Type B pancreatic cell (in vitro differentiated cells): ENCODE measurements at regions not wholly inside any gene's neighbourhood (a gene's known extent, or its start where the extent isn't known, plus 50 kb on each side); places are given as distances from the start of the nearest gene placed in this dataset.
A peak's percentile ranks its signal among the peaks of the same experiment; 100 is the strongest.

Experiments used
- DNase-seq: peaks from one replicate; pipeline ENCODE4 v3.0.0; 2021; ENCODE audit warnings: mixed read lengths; ENCODE audit not compliant: unreplicated experiment; ENCODE audit errors: extremely low spot score
- H3K27ac Mint-ChIP-seq: 2 replicates; pipeline ENCODE4 v1.8.0; 2021; ENCODE audit warnings: mild to moderate bottlenecking, mixed read lengths
- H3K27me3 Mint-ChIP-seq: 2 replicates; pipeline ENCODE4 v1.8.0; 2021; ENCODE audit warnings: mixed read lengths
- H3K36me3 Mint-ChIP-seq: 2 replicates; pipeline ENCODE4 v1.8.0; 2021; ENCODE audit warnings: mixed read lengths
- H3K4me1 Mint-ChIP-seq: one replicate; pipeline ENCODE4 v1.8.0; 2021; ENCODE audit warnings: mixed read lengths; ENCODE audit not compliant: unreplicated experiment
- H3K4me3 Mint-ChIP-seq: 2 replicates; pipeline ENCODE4 v1.8.0; 2021; ENCODE audit warnings: mild to moderate bottlenecking, mixed read lengths
- H3K9me3 Mint-ChIP-seq: 2 replicates; pipeline ENCODE4 v1.8.0; 2021; ENCODE audit warnings: mixed read lengths
- CTCF ChIP-seq: fragments of 200-600 bp; sonication (generic); conservative IDR thresholded peaks from 2 replicates; pipeline ENCODE4 v1.5.0; 2021; ENCODE audit warnings: antibody characterized with exemption, mild to moderate bottlenecking

GRCh38 chr3:46120983-46121382 lies 87.1 kb downstream of the CCR1 start:
- DNase-seq, result no peak
- Mint-ChIP-seq H3K27ac (no peak overlapping the region), H3K27me3 (no peaks in the 10 kb centered on the region), H3K4me3 (no peak overlapping the region), H3K36me3 (no peaks in the 10 kb centered on the region), H3K4me1 (peaks cover 15% of the 10 kb centered on the region), H3K9me3 (no peaks in the 10 kb centered on the region)
- no peak for TF ChIP-seq CTCF

- Mint-ChIP-seq H3K27ac (no peak overlapping the region), H3K27me3 (no peaks in the 10 kb centered on the region), H3K9me3 (peaks cover 3% of the 10 kb centered on the region), H3K4me1 (peaks cover 18% of the 10 kb centered on the region), H3K36me3 (no peaks in the 10 kb centered on the region), H3K4me3 (no peak overlapping the region)
- TF ChIP-seq CTCF, result no peak
- no peak for DNase-seq
These were observed 88.2 kb downstream of the CCR1 start for GRCh38 chr3:46119709-46120498.

GRCh38 chr3:46119253-46119652 lies 88.9 kb downstream of the CCR1 start:
- Mint-ChIP-seq H3K4me3 (no peak overlapping the region), H3K27me3 (no peaks in the 10 kb centered on the region), H3K36me3 (peaks cover 6% of the 10 kb centered on the region), H3K27ac (no peak overlapping the region), H3K9me3 (peaks cover 9% of the 10 kb centered on the region), H3K4me1 (peaks cover 21% of the 10 kb centered on the region)
- no peak for DNase-seq
- TF ChIP-seq CTCF, result no peak

- H3K27me3 Mint-ChIP-seq, result no peaks in the 10 kb centered on the region
- DNase-seq, result no peak
- H3K9me3 Mint-ChIP-seq, result peaks cover 17% of the 10 kb centered on the region
- H3K4me3 Mint-ChIP-seq, result no peak overlapping the region
- peak overlapping the region; percentile 61 for H3K27ac Mint-ChIP-seq
- peaks cover 22% of the 10 kb centered on the region for H3K4me1 Mint-ChIP-seq
- no peak for TF ChIP-seq CTCF
- H3K36me3 Mint-ChIP-seq, result peaks cover 10% of the 10 kb centered on the region
These were observed 89.7 kb upstream of the XCR1 start for GRCh38 chr3:46116996-46117395.

GRCh38 chr3:46114323-46114988 lies 87.2 kb upstream of the XCR1 start:
- peaks cover 21% of the 10 kb centered on the region for H3K9me3 Mint-ChIP-seq
- DNase-seq, result no peak
- no peaks in the 10 kb centered on the region for H3K27me3 Mint-ChIP-seq
- H3K4me3 Mint-ChIP-seq, result peak overlapping the region; percentile 70
- H3K27ac Mint-ChIP-seq, result peak overlapping the region; percentile 98
- H3K36me3 Mint-ChIP-seq, result peaks cover 10% of the 10 kb centered on the region
- no peak for TF ChIP-seq CTCF
- H3K4me1 Mint-ChIP-seq, result peaks cover 36% of the 10 kb centered on the region
